GM23338 (cell line): ENCODE measurements at regions not wholly inside any gene's neighbourhood (a gene's known extent, or its start where the extent isn't known, plus 50 kb on each side); places are given as distances from the start of the nearest gene placed in this dataset.

Experiments
- CREB1 ChIP-seq: fragments of 250-450 bp; sonication (Bioruptor Pico); IDR thresholded peaks from 2 replicates; pipeline ENCODE4 v1.5.0; 2020; ENCODE audit warnings: low read depth, mild to moderate bottlenecking, moderate library complexity
- CTCF ChIP-seq, 2 experiments: fragments of 200-600 bp in 1 of 2; sonication (generic) in 1 of 2; conservative IDR thresholded peaks; 2 replicates each; pipeline versions ENCODE4 v1.5.1 to v1.6.1; 2016 to 2017; ENCODE audit warnings: antibody characterized with exemption in 2 of 2, low read depth in 2 of 2, mild to moderate bottlenecking in 2 of 2, moderate library complexity in 1 of 2
- ETS1 ChIP-seq: IDR thresholded peaks from 2 replicates; pipeline ENCODE4 v1.6.1; 2016; ENCODE audit warnings: antibody characterized with exemption
- EZH2 ChIP-seq: fragments of 200-600 bp; sonication (generic); IDR thresholded peaks from one replicate; pipeline ENCODE4 v1.8.0; 2017; ENCODE audit warnings: antibody characterized with exemption, mild to moderate bottlenecking, low read depth; ENCODE audit not compliant: unreplicated experiment
- EZH2phosphoT487 ChIP-seq: fragments of 200-600 bp; sonication (generic); IDR thresholded peaks from one replicate; pipeline ENCODE4 v1.8.1; 2018; ENCODE audit warnings: antibody characterized with exemption; ENCODE audit not compliant: unreplicated experiment
- NANOG ChIP-seq: IDR thresholded peaks from 2 replicates; pipeline ENCODE4 v1.6.1; 2016; ENCODE audit warnings: antibody characterized with exemption, borderline replicate concordance
- POLR2AphosphoS5 ChIP-seq: IDR thresholded peaks from 2 replicates; pipeline ENCODE4 v1.6.1; 2016; ENCODE audit warnings: antibody characterized with exemption, low read depth
- REST ChIP-seq: IDR thresholded peaks from one replicate; pipeline ENCODE4 v1.6.1; 2018; ENCODE audit warnings: antibody characterized with exemption; ENCODE audit not compliant: unreplicated experiment
- ZNF114 ChIP-seq: fragments of 250-450 bp; sonication (Bioruptor Pico); IDR thresholded peaks from 2 replicates; pipeline ENCODE4 v1.5.0; 2020; ENCODE audit warnings: mild to moderate bottlenecking, moderate library complexity

GRCh38 chr3:187827723-187828122 lies 82.5 kb upstream of the BCL6 start:
- TF ChIP-seq CTCF (conservative IDR thresholded peaks at IDR 0.05; ENCODE audit: low read depth in 2 of 2): no peak
- no peak for TF ChIP-seq EZH2phosphoT487
- no peak for TF ChIP-seq POLR2AphosphoS5
- TF ChIP-seq CREB1 (CRISPR knock-in tag): no peak
- TF ChIP-seq REST: no peak
- no peak for TF ChIP-seq ETS1
- TF ChIP-seq EZH2: no peak
- no peak for TF ChIP-seq NANOG
- TF ChIP-seq ZNF114: no peak
